Transverse colon (tissue), 4 donors: ENCODE measurements at regions not wholly inside any gene's neighbourhood (a gene's known extent, or its start where the extent isn't known, plus 50 kb on each side); places are given as distances from the start of the nearest gene placed in this dataset.

ENCODE experiments used
- DNase-seq: peaks from one replicate; pipeline ENCODE4 v3.0.0-alpha.2; 2019
- H3K27ac ChIP-seq, 4 donors: fragments of 200-600 bp; sonication (generic); 2 replicates each; pipeline ENCODE4 v1.5.1; 2016 to 2018; ENCODE audit warnings: inconsistent platforms in 4 of 4
- H3K27me3 ChIP-seq: fragments of 200-600 bp; sonication (generic); 2 replicates; pipeline ENCODE4 v1.5.1; 2017; ENCODE audit warnings: inconsistent platforms
- H3K36me3 ChIP-seq, 4 donors: fragments of 200-600 bp; sonication (generic); 2 replicates each; pipeline ENCODE4 v1.5.1; 2017 to 2019; ENCODE audit warnings: inconsistent platforms in 4 of 4
- H3K4me1 ChIP-seq, 4 donors: fragments of 200-600 bp; sonication (generic); 2 replicates each; pipeline ENCODE4 v1.5.1; 2017 to 2020; ENCODE audit warnings: inconsistent platforms in 4 of 4
- H3K4me3 ChIP-seq, 4 donors: fragments of 200-600 bp; sonication (generic); 1 replicate in 1 of 4; 2 replicates in 3 of 4; pipeline versions ENCODE4 v1.5.1 to v1.6.1; 2017 to 2019; ENCODE audit warnings: inconsistent platforms in 4 of 4
- H3K9me3 ChIP-seq, 2 donors: fragments of 200-600 bp; sonication (generic); 2 replicates each; pipeline ENCODE4 v1.5.1; 2017 to 2019; ENCODE audit warnings: inconsistent platforms in 2 of 2
- EP300 ChIP-seq: sonication (generic); formaldehyde crosslinking; IDR thresholded peaks from one replicate; pipeline ENCODE4 v1.6.1; 2017; ENCODE audit warnings: antibody characterized with exemption, low read depth
- POLR2A ChIP-seq: fragments of 450-650 bp; IDR thresholded peaks from one replicate; pipeline ENCODE4 v1.6.1; 2016; ENCODE audit warnings: antibody characterized with exemption, mild to moderate bottlenecking, moderate library complexity
- POLR2AphosphoS5 ChIP-seq, 3 donors: sonication (generic); formaldehyde crosslinking; IDR thresholded peaks; one replicate each; pipeline ENCODE4 v1.6.1; 2016; ENCODE audit warnings: antibody characterized with exemption in 3 of 3
- WGBS, 2 donors: methylation state at CpG; one replicate each; pipeline ENCODE4 v1.1.5; 2018; ENCODE audit warnings: low coverage in 1 of 2; 5-methylcytosine and 5-hydroxymethylcytosine counted together
- in situ Hi-C, 4 donors: fragments of 200-750 bp; cut with MboI; loops; one replicate each; pipeline versions ENCODE4 v1.15.0 to v1.15.1; 2017; ENCODE audit warnings: low sequenced_read_pairs in 3 of 4, low pct_ligation_motif_present in 1 of 4, low pct_unique_long_range_greater_than_20kb in 1 of 4
- intact Hi-C: fragments of 100-400 bp; cut with DNase I; formaldehyde crosslinking; loops from one replicate; pipeline ENCODE4 v1.15.1; 2023; ENCODE audit warnings: low total_unique reads
- TF ChIP-seq, protein P1 (sequence below), 5 experiments: fragments of 200-600 bp in 3 of 5; fragments of 450-650 bp in 2 of 5; sonication (generic) in 3 of 5; IDR thresholded peaks; 1 replicate in 2 of 5; 2 replicates in 3 of 5; pipeline ENCODE4 v1.5.1; 2016 to 2017; ENCODE audit warnings: antibody characterized with exemption in 5 of 5, inconsistent platforms in 3 of 5, mild to moderate bottlenecking in 2 of 5, moderate library complexity in 1 of 5

DNA sequence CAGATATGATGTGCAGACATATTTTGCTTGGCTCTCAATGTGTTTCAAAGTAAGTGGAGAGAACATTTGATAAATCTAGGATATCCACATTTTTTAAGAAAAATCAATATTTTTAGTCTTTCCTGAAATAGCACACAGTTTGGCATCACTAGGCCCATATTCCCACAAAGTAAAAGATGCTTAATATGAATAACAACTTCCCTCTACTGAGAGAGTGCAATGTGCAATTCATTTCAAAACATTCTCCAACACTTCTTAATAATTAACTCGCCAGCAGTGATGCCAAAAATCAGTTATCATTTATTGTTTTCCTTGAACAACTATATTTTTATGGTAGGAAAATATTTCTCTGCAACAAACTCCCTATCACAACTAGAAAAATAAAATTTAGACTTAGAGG, 800.2 kb upstream of the MBL2 start:
- no peak for DNase-seq
- TF ChIP-seq POLR2AphosphoS5 (IDR thresholded peaks at IDR 0.05) (no peak), POLR2A (no peak), EP300 (no peak)
- TF ChIP-seq, protein P1, sequence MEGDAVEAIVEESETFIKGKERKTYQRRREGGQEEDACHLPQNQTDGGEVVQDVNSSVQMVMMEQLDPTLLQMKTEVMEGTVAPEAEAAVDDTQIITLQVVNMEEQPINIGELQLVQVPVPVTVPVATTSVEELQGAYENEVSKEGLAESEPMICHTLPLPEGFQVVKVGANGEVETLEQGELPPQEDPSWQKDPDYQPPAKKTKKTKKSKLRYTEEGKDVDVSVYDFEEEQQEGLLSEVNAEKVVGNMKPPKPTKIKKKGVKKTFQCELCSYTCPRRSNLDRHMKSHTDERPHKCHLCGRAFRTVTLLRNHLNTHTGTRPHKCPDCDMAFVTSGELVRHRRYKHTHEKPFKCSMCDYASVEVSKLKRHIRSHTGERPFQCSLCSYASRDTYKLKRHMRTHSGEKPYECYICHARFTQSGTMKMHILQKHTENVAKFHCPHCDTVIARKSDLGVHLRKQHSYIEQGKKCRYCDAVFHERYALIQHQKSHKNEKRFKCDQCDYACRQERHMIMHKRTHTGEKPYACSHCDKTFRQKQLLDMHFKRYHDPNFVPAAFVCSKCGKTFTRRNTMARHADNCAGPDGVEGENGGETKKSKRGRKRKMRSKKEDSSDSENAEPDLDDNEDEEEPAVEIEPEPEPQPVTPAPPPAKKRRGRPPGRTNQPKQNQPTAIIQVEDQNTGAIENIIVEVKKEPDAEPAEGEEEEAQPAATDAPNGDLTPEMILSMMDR (IDR thresholded peaks at IDR 0.05) = no peak
- Histone ChIP-seq H3K4me1 (no peaks in the 10 kb centered on the region), H3K36me3 (no peaks in the 10 kb centered on the region), H3K9me3 (no peaks in the 10 kb centered on the region), H3K4me3 (no peak overlapping the region), H3K27me3 (no peaks in the 10 kb centered on the region), H3K27ac (no peak overlapping the region)
- 50 to 60% methylated on average over 1 of the region's 1 CpG for WGBS, 2 donors
- in situ Hi-C loops = no loop called here
- intact Hi-C loops = no loop called here

DNA sequence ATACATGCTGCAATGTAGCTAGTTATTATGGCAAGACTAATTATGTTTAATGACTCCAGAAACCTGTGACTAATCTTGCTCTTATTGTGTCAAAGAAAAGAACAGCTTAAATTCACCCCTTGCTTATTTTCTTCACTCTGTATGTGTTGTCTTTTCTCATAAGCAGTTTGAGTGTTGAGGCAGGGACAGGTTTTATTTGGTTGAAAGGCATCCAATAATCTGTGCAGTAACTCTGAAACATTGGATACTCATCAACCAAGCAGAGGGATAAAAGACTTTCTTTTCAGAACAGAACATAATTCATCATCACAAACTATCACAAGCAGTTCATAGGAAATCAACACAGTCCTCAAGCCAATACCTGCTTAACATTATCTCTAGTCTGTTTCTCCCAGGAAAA, 797.6 kb upstream of the MBL2 start:
- H3K9me3 ChIP-seq = no peaks in the 10 kb centered on the region
- in situ Hi-C loops = no loop called here
- no peak overlapping the region for H3K4me3 ChIP-seq
- intact Hi-C loops = no loop called here
- TF ChIP-seq POLR2A (no peak), POLR2AphosphoS5 (IDR thresholded peaks at IDR 0.05) (no peak), EP300 (no peak)
- TF ChIP-seq, protein P1 (IDR thresholded peaks at IDR 0.05) = no peak
- no peaks in the 10 kb centered on the region for H3K36me3 ChIP-seq
- no peak overlapping the region for H3K27ac ChIP-seq
- no peaks in the 10 kb centered on the region for H3K27me3 ChIP-seq
- no peaks in the 10 kb centered on the region for H3K4me1 ChIP-seq
- no peak for DNase-seq

GRCh38 chr10:53569455-53569854, 796.9 kb upstream of the MBL2 start:
- no peak overlapping the region for H3K27ac ChIP-seq
- no peaks in the 10 kb centered on the region for H3K9me3 ChIP-seq
- H3K27me3 ChIP-seq = no peaks in the 10 kb centered on the region
- intact Hi-C loops = no loop called here
- 33 to 67% methylated on average over 3 of the region's 3 CpGs for WGBS, 2 donors
- no peaks in the 10 kb centered on the region for H3K36me3 ChIP-seq
- TF ChIP-seq POLR2AphosphoS5 (IDR thresholded peaks at IDR 0.05) = no peak
- TF ChIP-seq, protein P1 (IDR thresholded peaks at IDR 0.05) = no peak
- TF ChIP-seq EP300 = no peak
- TF ChIP-seq POLR2A = no peak
- DNase-seq = no peak
- in situ Hi-C loops = no loop called here
- no peaks in the 10 kb centered on the region for H3K4me1 ChIP-seq
- H3K4me3 ChIP-seq = no peak overlapping the region

GRCh38 chr10:53548664-53549063, 776.1 kb upstream of the MBL2 start:
- 71 to 96% methylated on average over 1 of the region's 1 CpG for WGBS, 2 donors
- no peak for DNase-seq

More at GRCh38 chr10:53548664-53549063, 776.1 kb upstream of the MBL2 start:
- in situ Hi-C loops = no loop called here
- TF ChIP-seq POLR2A (no peak), POLR2AphosphoS5 (IDR thresholded peaks at IDR 0.05) (no peak), EP300 (no peak)
- TF ChIP-seq, protein P1 (IDR thresholded peaks at IDR 0.05) = no peak
- no peak overlapping the region for H3K4me3 ChIP-seq
- H3K9me3 ChIP-seq = no peaks in the 10 kb centered on the region
- intact Hi-C loops = no loop called here
- H3K4me1 ChIP-seq = no peaks in the 10 kb centered on the region
- H3K27me3 ChIP-seq = no peaks in the 10 kb centered on the region
- H3K36me3 ChIP-seq = no peaks in the 10 kb centered on the region
- H3K27ac ChIP-seq = no peak overlapping the region
